ENCODE measurements at regions not wholly inside any gene's neighbourhood (a gene's known extent, or its start where the extent isn't known, plus 50 kb on each side); places are given as distances from the start of the nearest gene placed in this dataset.
"Not testable (repeated sequence)": the region's sequence is repeated elsewhere in the genome, so short reads cannot be mapped to it uniquely, and the experiment has no call there.

DNA sequence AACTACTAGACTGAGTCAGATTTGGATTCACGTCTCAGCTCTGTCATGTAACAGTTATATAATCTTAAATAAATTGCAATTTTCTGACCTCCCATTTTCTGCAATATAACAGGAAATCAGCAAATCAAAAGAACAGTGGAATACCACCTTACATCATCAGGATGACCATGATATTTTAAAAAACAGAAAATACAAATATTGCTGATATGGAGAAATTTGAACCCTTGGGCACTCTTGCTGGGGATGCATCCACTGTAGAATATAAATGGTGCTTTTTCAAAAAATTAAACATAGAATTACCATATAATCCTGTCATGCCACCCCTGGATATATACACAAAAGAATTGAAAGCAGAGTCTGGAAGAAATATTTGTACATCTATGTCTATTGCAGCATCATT is 982.5 kb downstream of the TBL1XR1 start:
- Histone ChIP-seq H3K79me2 (ENCODE audit: low read depth) (no peaks in the 10 kb centered on the region), H3K9me3 (ENCODE audit: insufficient read depth, low read depth) (no peaks in the 10 kb centered on the region), H3K27ac (no peak overlapping the region), H3K36me3 (ENCODE audit: low read depth) (no peaks in the 10 kb centered on the region), H2AFZ (no peak overlapping the region), H3F3A (ENCODE audit: insufficient read depth, low read depth) (no peaks in the 10 kb centered on the region), H3K9me2 (ENCODE audit: insufficient read depth) (no peaks in the 10 kb centered on the region; the same call in 1 of the 2 replicates), H3K4me1 (replicated peaks; ENCODE audit: insufficient read depth) (no peaks in the 10 kb centered on the region), H4K20me1 (ENCODE audit: insufficient read depth) (no peaks in the 10 kb centered on the region), H3K4me3 (no peak overlapping the region), H3K4me2 (no peak overlapping the region), H3K27me3 (ENCODE audit: insufficient read depth, low read depth) (no peaks in the 10 kb centered on the region)
- ChIA-PET CTCF (no interaction called here), POLR2A (ENCODE audit: unreplicated experiment) (no interaction called here)
- intact Hi-C loops (cut with micrococcal nuclease; ENCODE audit: unreplicated experiment), result no loop called here
- BruUV-seq (replicated peaks), result no TSS peak
- no peak for TF ChIP-seq EZH2 (IDR thresholded peaks at IDR 0.05; ENCODE audit: low read depth)
- TF ChIP-seq, protein P1, sequence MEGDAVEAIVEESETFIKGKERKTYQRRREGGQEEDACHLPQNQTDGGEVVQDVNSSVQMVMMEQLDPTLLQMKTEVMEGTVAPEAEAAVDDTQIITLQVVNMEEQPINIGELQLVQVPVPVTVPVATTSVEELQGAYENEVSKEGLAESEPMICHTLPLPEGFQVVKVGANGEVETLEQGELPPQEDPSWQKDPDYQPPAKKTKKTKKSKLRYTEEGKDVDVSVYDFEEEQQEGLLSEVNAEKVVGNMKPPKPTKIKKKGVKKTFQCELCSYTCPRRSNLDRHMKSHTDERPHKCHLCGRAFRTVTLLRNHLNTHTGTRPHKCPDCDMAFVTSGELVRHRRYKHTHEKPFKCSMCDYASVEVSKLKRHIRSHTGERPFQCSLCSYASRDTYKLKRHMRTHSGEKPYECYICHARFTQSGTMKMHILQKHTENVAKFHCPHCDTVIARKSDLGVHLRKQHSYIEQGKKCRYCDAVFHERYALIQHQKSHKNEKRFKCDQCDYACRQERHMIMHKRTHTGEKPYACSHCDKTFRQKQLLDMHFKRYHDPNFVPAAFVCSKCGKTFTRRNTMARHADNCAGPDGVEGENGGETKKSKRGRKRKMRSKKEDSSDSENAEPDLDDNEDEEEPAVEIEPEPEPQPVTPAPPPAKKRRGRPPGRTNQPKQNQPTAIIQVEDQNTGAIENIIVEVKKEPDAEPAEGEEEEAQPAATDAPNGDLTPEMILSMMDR (conservative IDR thresholded peaks at IDR 0.05), result no peak
- no peak for DNase-seq

DNA sequence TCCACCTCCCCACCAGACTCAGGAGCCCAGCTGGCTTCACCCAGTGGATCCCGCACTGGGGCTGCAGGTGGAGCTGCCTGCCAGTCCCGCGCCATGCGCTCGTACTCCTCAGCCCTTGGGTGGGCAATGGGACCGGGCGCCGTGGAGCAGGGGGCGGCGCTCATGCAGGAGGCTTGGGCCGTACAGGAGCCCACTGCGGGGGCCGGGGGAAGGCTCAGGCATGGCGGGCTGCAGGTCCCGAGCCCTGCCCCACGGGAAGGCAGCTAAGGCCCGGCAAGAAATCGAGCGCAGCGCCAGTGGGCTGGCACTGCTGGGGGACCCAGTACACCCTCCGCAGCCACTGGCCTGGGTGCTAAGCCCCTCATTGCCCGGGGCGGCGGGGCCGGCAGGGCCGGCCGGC is 984.0 kb downstream of the TBL1XR1 start:
- H3K79me2 ChIP-seq (ENCODE audit: low read depth); H4K20me1 ChIP-seq (ENCODE audit: insufficient read depth); H2AFZ ChIP-seq; H3F3A ChIP-seq (ENCODE audit: insufficient read depth, low read depth); H3K27ac ChIP-seq; POLR2A ChIA-PET (ENCODE audit: unreplicated experiment); H3K9me3 ChIP-seq (ENCODE audit: insufficient read depth, low read depth); H3K4me1 ChIP-seq (replicated peaks; ENCODE audit: insufficient read depth); CTCF ChIA-PET; H3K9me2 ChIP-seq (ENCODE audit: insufficient read depth); H3K27me3 ChIP-seq (ENCODE audit: insufficient read depth, low read depth); BruUV-seq (replicated peaks); H3K4me2 ChIP-seq; DNase-seq; H3K36me3 ChIP-seq (ENCODE audit: low read depth); H3K4me3 ChIP-seq; intact Hi-C loops (cut with micrococcal nuclease; ENCODE audit: unreplicated experiment): not testable (repeated sequence)

DNA sequence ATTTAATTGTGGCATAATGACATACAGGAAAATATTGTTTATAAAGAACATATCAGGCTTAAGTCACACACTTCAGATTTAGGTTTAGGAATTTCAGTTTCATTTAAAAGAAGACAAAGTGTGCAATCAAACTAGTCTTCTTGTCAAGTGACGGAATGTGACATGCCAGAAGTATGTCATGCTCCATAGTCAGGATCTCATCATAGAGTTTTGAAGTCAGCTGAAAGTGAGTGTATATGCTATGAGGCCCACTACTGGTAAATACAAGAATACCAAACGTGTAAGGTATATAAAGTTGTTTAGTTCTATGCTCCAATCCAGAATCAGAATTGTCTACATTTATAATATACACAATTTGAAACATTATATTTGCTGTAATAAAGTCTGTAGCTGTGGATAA is 988.4 kb downstream of the TBL1XR1 start:
- intact Hi-C loops (cut with micrococcal nuclease; ENCODE audit: unreplicated experiment), result no loop called here
- no peak for DNase-seq
- no peaks in the 10 kb centered on the region for H3F3A ChIP-seq (ENCODE audit: insufficient read depth, low read depth)
- H3K9me3 ChIP-seq (ENCODE audit: insufficient read depth, low read depth), result no peaks in the 10 kb centered on the region
- H3K27me3 ChIP-seq (ENCODE audit: insufficient read depth, low read depth), result no peaks in the 10 kb centered on the region
- H3K36me3 ChIP-seq (ENCODE audit: low read depth), result no peaks in the 10 kb centered on the region
- no peak overlapping the region for H3K27ac ChIP-seq
- no peak overlapping the region for H2AFZ ChIP-seq
- ChIA-PET CTCF (no interaction called here), POLR2A (ENCODE audit: unreplicated experiment) (no interaction called here)
- no peaks in the 10 kb centered on the region for H3K4me1 ChIP-seq (replicated peaks; ENCODE audit: insufficient read depth)
- no peaks in the 10 kb centered on the region for H4K20me1 ChIP-seq (ENCODE audit: insufficient read depth)
- H3K79me2 ChIP-seq (ENCODE audit: low read depth), result no peaks in the 10 kb centered on the region
- BruUV-seq (replicated peaks), result no TSS peak
- no peak for TF ChIP-seq EZH2 (IDR thresholded peaks at IDR 0.05; ENCODE audit: low read depth)
- TF ChIP-seq, protein P1 (conservative IDR thresholded peaks at IDR 0.05), result peak; percentile 24; the same call in 1 of the 2 replicates
- no peak overlapping the region for H3K4me3 ChIP-seq
- no peak overlapping the region for H3K4me2 ChIP-seq
- H3K9me2 ChIP-seq (ENCODE audit: insufficient read depth), result peaks cover 9% of the 10 kb centered on the region; the same call in 1 of the 2 replicates

DNA sequence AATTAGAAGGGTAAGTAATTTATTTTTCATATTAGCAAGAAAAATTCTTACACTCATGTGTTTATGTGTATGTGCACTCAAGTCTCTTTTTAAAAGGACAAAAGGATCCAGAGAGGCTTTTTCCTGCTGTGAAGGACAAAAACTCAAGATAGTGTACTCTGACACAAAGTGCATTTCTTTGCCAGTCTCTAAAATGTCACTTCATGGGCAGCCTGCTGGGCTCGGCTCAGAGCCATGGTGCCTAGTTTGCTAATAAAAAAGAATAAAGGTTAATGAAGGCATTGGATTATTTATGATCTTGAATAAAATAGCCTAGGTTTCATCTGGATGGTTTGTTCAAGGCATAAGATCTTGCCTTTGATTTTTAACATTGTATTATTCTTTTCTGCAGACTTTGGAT is 989.0 kb downstream of the TBL1XR1 start:
- no peak overlapping the region for H3K27ac ChIP-seq
- H3K36me3 ChIP-seq (ENCODE audit: low read depth), result no peaks in the 10 kb centered on the region
- TF ChIP-seq, protein P1 (conservative IDR thresholded peaks at IDR 0.05), result no peak
- TF ChIP-seq EZH2 (IDR thresholded peaks at IDR 0.05; ENCODE audit: low read depth), result no peak
- H2AFZ ChIP-seq, result no peak overlapping the region
- H3K27me3 ChIP-seq (ENCODE audit: insufficient read depth, low read depth), result no peaks in the 10 kb centered on the region
- intact Hi-C loops (cut with micrococcal nuclease; ENCODE audit: unreplicated experiment), result no loop called here
- H3K4me1 ChIP-seq (replicated peaks; ENCODE audit: insufficient read depth), result no peaks in the 10 kb centered on the region
- peaks cover 9% of the 10 kb centered on the region; the same call in 1 of the 2 replicates for H3K9me2 ChIP-seq (ENCODE audit: insufficient read depth)
- POLR2A ChIA-PET (ENCODE audit: unreplicated experiment), result no interaction called here
- no peak overlapping the region for H3K4me3 ChIP-seq
- H3K4me2 ChIP-seq, result no peak overlapping the region
- CTCF ChIA-PET, result no interaction called here
- no peaks in the 10 kb centered on the region for H3F3A ChIP-seq (ENCODE audit: insufficient read depth, low read depth)
- H4K20me1 ChIP-seq (ENCODE audit: insufficient read depth), result no peaks in the 10 kb centered on the region
- DNase-seq, result no peak
- BruUV-seq (replicated peaks), result no TSS peak
- no peaks in the 10 kb centered on the region for H3K79me2 ChIP-seq (ENCODE audit: low read depth)
- H3K9me3 ChIP-seq (ENCODE audit: insufficient read depth, low read depth), result no peaks in the 10 kb centered on the region

Data from PC-9 (cell line).